ENCODE measurements at regions not wholly inside any gene's neighbourhood (a gene's known extent, or its start where the extent isn't known, plus 50 kb on each side); places are given as distances from the start of the nearest gene placed in this dataset.

- TF ChIP-seq CTCF (IDR thresholded peaks at IDR 0.05; ENCODE audit: extremely low read depth, insufficient read depth, missing control alignments): no peak
- DNase-seq (ENCODE audit: low spot score): no peak
- in situ Hi-C loops (cut with MboI; ENCODE audit: low pct_unique_long_range_greater_than_20kb, low sequenced_read_pairs, unreplicated experiment): no loop called here
Measured at GRCh38 chr1:94646786-94647555, 105.4 kb upstream of the F3 start.

- TF ChIP-seq CTCF (IDR thresholded peaks at IDR 0.05; ENCODE audit: extremely low read depth, insufficient read depth, missing control alignments): no peak
- in situ Hi-C loops (cut with MboI; ENCODE audit: low pct_unique_long_range_greater_than_20kb, low sequenced_read_pairs, unreplicated experiment): no loop called here
- DNase-seq (ENCODE audit: low spot score): no peak
Measured at GRCh38 chr1:94646141-94646643, 104.6 kb upstream of the F3 start.

GRCh38 chr1:94644352-94644751 is 102.8 kb upstream of the F3 start:
- no peak for TF ChIP-seq CTCF (IDR thresholded peaks at IDR 0.05; ENCODE audit: extremely low read depth, insufficient read depth, missing control alignments)
- in situ Hi-C loops (cut with MboI; ENCODE audit: low pct_unique_long_range_greater_than_20kb, low sequenced_read_pairs, unreplicated experiment): no loop called here
- DNase-seq (ENCODE audit: low spot score): no peak

- TF ChIP-seq CTCF (IDR thresholded peaks at IDR 0.05; ENCODE audit: extremely low read depth, insufficient read depth, missing control alignments): no peak
- in situ Hi-C loops (cut with MboI; ENCODE audit: low pct_unique_long_range_greater_than_20kb, low sequenced_read_pairs, unreplicated experiment): no loop called here
- no peak for DNase-seq (ENCODE audit: low spot score)
Measured at GRCh38 chr1:94643819-94644218, 102.3 kb upstream of the F3 start.

- DNase-seq (ENCODE audit: low spot score): no peak
- in situ Hi-C loops (cut with MboI; ENCODE audit: low pct_unique_long_range_greater_than_20kb, low sequenced_read_pairs, unreplicated experiment): no loop called here
- no peak for TF ChIP-seq CTCF (IDR thresholded peaks at IDR 0.05; ENCODE audit: extremely low read depth, insufficient read depth, missing control alignments)
Measured at GRCh38 chr1:94642617-94643321, 101.2 kb upstream of the F3 start.

- in situ Hi-C loops (cut with MboI; ENCODE audit: low pct_unique_long_range_greater_than_20kb, low sequenced_read_pairs, unreplicated experiment): no loop called here
- TF ChIP-seq CTCF (IDR thresholded peaks at IDR 0.05; ENCODE audit: extremely low read depth, insufficient read depth, missing control alignments): no peak
- no peak for DNase-seq (ENCODE audit: low spot score)
Measured at GRCh38 chr1:94641990-94642389, 100.4 kb upstream of the F3 start.

Data from GM13977 (cell line).